Suprapubic skin (tissue), 4 donors: ENCODE measurements at regions not wholly inside any gene's neighbourhood (a gene's known extent, or its start where the extent isn't known, plus 50 kb on each side); places are given as distances from the start of the nearest gene placed in this dataset.

ENCODE experiments used
- CTCF ChIP-seq, 2 donors: fragments of 200-600 bp in 1 of 2; fragments of 450-650 bp in 1 of 2; sonication (generic) in 1 of 2; IDR thresholded peaks; one replicate each; pipeline ENCODE4 v1.5.1; 2016 to 2019; ENCODE audit warnings: antibody characterized with exemption in 2 of 2, mild to moderate bottlenecking in 1 of 2, moderate library complexity in 1 of 2
- EP300 ChIP-seq: sonication (generic); formaldehyde crosslinking; IDR thresholded peaks from one replicate; pipeline ENCODE4 v1.6.1; 2017; ENCODE audit warnings: antibody characterized with exemption
- POLR2A ChIP-seq, 2 donors: fragments of 450-650 bp; IDR thresholded peaks; one replicate each; pipeline ENCODE4 v1.6.1; 2017; ENCODE audit warnings: antibody characterized with exemption in 2 of 2, mild to moderate bottlenecking in 2 of 2, moderate library complexity in 2 of 2
- POLR2AphosphoS5 ChIP-seq, 3 donors: sonication (generic); formaldehyde crosslinking; IDR thresholded peaks; one replicate each; pipeline ENCODE4 v1.6.1; 2017; ENCODE audit warnings: antibody characterized with exemption in 3 of 3

- TF ChIP-seq CTCF (IDR thresholded peaks at IDR 0.05) (no peak), EP300 (no peak), POLR2AphosphoS5 (IDR thresholded peaks at IDR 0.05) (no peak), POLR2A (IDR thresholded peaks at IDR 0.05) (no peak)
These were observed 128.5 kb downstream of the NUDT12 start for GRCh38 chr5:103434057-103434456.
